RWPE2 (cell line): ENCODE measurements at regions not wholly inside any gene's neighbourhood (a gene's known extent, or its start where the extent isn't known, plus 50 kb on each side); places are given as distances from the start of the nearest gene placed in this dataset.

Experiments
- ATAC-seq: fragments of 200-7000 bp; cut with Tn5 transposase; 3 replicates; pipeline ENCODE4 v1.9.1; 2021; ENCODE audit warnings: low read depth
- DNase-seq: peaks from one replicate; pipeline ENCODE4 v3.0.0-alpha.2; 2020; ENCODE audit warnings: low spot score
- H3K27ac ChIP-seq: fragments of 450-650 bp; 2 replicates; pipeline ENCODE4 v1.5.1; 2017; ENCODE audit warnings: mild to moderate bottlenecking; ENCODE audit not compliant: poor library complexity, severe bottlenecking
- H3K27me3 ChIP-seq: fragments of 250-450 bp; sonication (Bioruptor Pico); 2 replicates; pipeline ENCODE4 v1.5.1; 2021; ENCODE audit warnings: mild to moderate bottlenecking, moderate library complexity; ENCODE audit not compliant: insufficient read depth, poor library complexity, severe bottlenecking
- H3K36me3 ChIP-seq: fragments of 250-450 bp; sonication (Bioruptor Pico); 2 replicates; pipeline ENCODE4 v1.5.1; 2020; ENCODE audit warnings: low read depth, mild to moderate bottlenecking, moderate library complexity
- H3K4me1 ChIP-seq: fragments of 250-450 bp; sonication (Bioruptor Pico); 2 replicates; pipeline ENCODE4 v1.5.1; 2021; ENCODE audit warnings: mild to moderate bottlenecking, moderate library complexity; ENCODE audit not compliant: insufficient read depth, poor library complexity, severe bottlenecking
- H3K4me3 ChIP-seq: fragments of 250-450 bp; sonication (Bioruptor Pico); 2 replicates; pipeline ENCODE4 v1.5.1; 2021; ENCODE audit warnings: mild to moderate bottlenecking, moderate library complexity; ENCODE audit not compliant: severe bottlenecking
- H3K9me3 ChIP-seq: fragments of 250-450 bp; sonication (Bioruptor Pico); 2 replicates; pipeline ENCODE4 v1.5.1; 2021; ENCODE audit warnings: mild to moderate bottlenecking, moderate library complexity; ENCODE audit not compliant: severe bottlenecking
- CTCF ChIP-seq: fragments of 450-650 bp; IDR thresholded peaks from one replicate; pipeline ENCODE4 v1.5.1; 2017; ENCODE audit warnings: mild to moderate bottlenecking, moderate library complexity; ENCODE audit not compliant: poor library complexity, severe bottlenecking

GRCh38 chr12:13373803-13374202 lies 177.3 kb downstream of the EMP1 start:
- TF ChIP-seq CTCF, result no peak
- H3K9me3 ChIP-seq, result no peaks in the 10 kb centered on the region
- H3K27me3 ChIP-seq, result no peaks in the 10 kb centered on the region
- H3K4me1 ChIP-seq, result no peaks in the 10 kb centered on the region
- no peak overlapping the region for H3K27ac ChIP-seq
- ATAC-seq (no peak), DNase-seq (no peak)
- no peaks in the 10 kb centered on the region for H3K36me3 ChIP-seq
- H3K4me3 ChIP-seq, result no peak overlapping the region

GRCh38 chr12:13373131-13373530 lies 176.6 kb downstream of the EMP1 start:
- H3K4me3 ChIP-seq, result no peak overlapping the region
- no peak for TF ChIP-seq CTCF
- H3K9me3 ChIP-seq, result no peaks in the 10 kb centered on the region
- DNase-seq (no peak), ATAC-seq (no peak)
- H3K27me3 ChIP-seq, result no peaks in the 10 kb centered on the region
- H3K36me3 ChIP-seq, result no peaks in the 10 kb centered on the region
- H3K27ac ChIP-seq, result no peak overlapping the region
- no peaks in the 10 kb centered on the region for H3K4me1 ChIP-seq

GRCh38 chr12:13372386-13372785 lies 175.9 kb downstream of the EMP1 start:
- ATAC-seq, result no peak
- no peak for DNase-seq
- Histone ChIP-seq H3K27me3 (no peaks in the 10 kb centered on the region), H3K4me1 (no peaks in the 10 kb centered on the region), H3K4me3 (no peak overlapping the region), H3K27ac (no peak overlapping the region), H3K9me3 (no peaks in the 10 kb centered on the region), H3K36me3 (no peaks in the 10 kb centered on the region)
- no peak for TF ChIP-seq CTCF

- no peaks in the 10 kb centered on the region for H3K36me3 ChIP-seq
- H3K27ac ChIP-seq, result no peak overlapping the region
Observed at GRCh38 chr12:13371797-13372196, 175.3 kb downstream of the EMP1 start.

GRCh38 chr12:13371367-13371766 lies 174.8 kb downstream of the EMP1 start:
- DNase-seq, result no peak
- no peak for ATAC-seq
- no peaks in the 10 kb centered on the region for H3K9me3 ChIP-seq
- H3K27ac ChIP-seq, result no peak overlapping the region
- no peaks in the 10 kb centered on the region for H3K27me3 ChIP-seq
- no peaks in the 10 kb centered on the region for H3K36me3 ChIP-seq
- H3K4me3 ChIP-seq, result no peak overlapping the region
- no peak for TF ChIP-seq CTCF
- H3K4me1 ChIP-seq, result no peaks in the 10 kb centered on the region

More at GRCh38 chr12:13371797-13372196, 175.3 kb downstream of the EMP1 start:
- ATAC-seq (no peak), DNase-seq (no peak)
- no peaks in the 10 kb centered on the region for H3K27me3 ChIP-seq
- H3K4me1 ChIP-seq, result no peaks in the 10 kb centered on the region
- no peaks in the 10 kb centered on the region for H3K9me3 ChIP-seq
- no peak for TF ChIP-seq CTCF
- no peak overlapping the region for H3K4me3 ChIP-seq
